GM23338 (cell line): ENCODE measurements at regions not wholly inside any gene's neighbourhood (a gene's known extent, or its start where the extent isn't known, plus 50 kb on each side); places are given as distances from the start of the nearest gene placed in this dataset.

Experiments
- ATAC-seq: fragments of 200-7000 bp; cut with Tn5 transposase; 3 replicates; pipeline ENCODE4 v1.9.1; 2020
- DNase-seq: peaks from one replicate; pipeline ENCODE4 v3.0.0-alpha.2; 2015; ENCODE audit warnings: low spot score
- H2AFZ ChIP-seq: fragments of 200-600 bp; sonication (generic); 2 replicates; pipeline ENCODE4 v1.8.0; 2016; ENCODE audit warnings: antibody characterized with exemption, mild to moderate bottlenecking, moderate library complexity
- H3F3A ChIP-seq: fragments of 200-600 bp; sonication (generic); replicated peaks from 2 replicates; pipeline ENCODE4 v1.8.0; 2017; ENCODE audit warnings: antibody characterized with exemption, mixed run types, low read depth
- H3K27ac ChIP-seq: fragments of 200-600 bp; sonication (generic); 2 replicates; pipeline ENCODE4 v1.6.1; 2016; ENCODE audit warnings: low read depth
- H3K27me3 ChIP-seq: fragments of 200-600 bp; sonication (generic); 2 replicates; pipeline ENCODE4 v1.8.0; 2016; ENCODE audit warnings: mild to moderate bottlenecking, mixed run types, moderate library complexity; ENCODE audit not compliant: insufficient read depth
- H3K36me3 ChIP-seq: fragments of 200-600 bp; sonication (generic); 2 replicates; pipeline ENCODE4 v1.8.0; 2016; ENCODE audit warnings: mild to moderate bottlenecking; ENCODE audit not compliant: insufficient read depth
- H3K4me1 ChIP-seq: fragments of 200-600 bp; sonication (generic); 2 replicates; pipeline ENCODE4 v1.8.0; 2016; ENCODE audit warnings: mild to moderate bottlenecking, moderate library complexity; ENCODE audit not compliant: insufficient read depth
- H3K4me2 ChIP-seq: fragments of 200-600 bp; sonication (generic); 2 replicates; pipeline ENCODE4 v1.7.1; 2017; ENCODE audit warnings: mixed run types
- H3K4me3 ChIP-seq: fragments of 200-600 bp; sonication (generic); 2 replicates; pipeline ENCODE4 v1.6.1; 2016; ENCODE audit warnings: mixed run types
- H3K79me2 ChIP-seq: fragments of 200-600 bp; sonication (generic); replicated peaks from 2 replicates; pipeline ENCODE4 v1.8.0; 2017; ENCODE audit warnings: mild to moderate bottlenecking; ENCODE audit not compliant: insufficient read depth
- H3K9me2 ChIP-seq: fragments of 200-600 bp; sonication (generic); 2 replicates; pipeline ENCODE4 v1.8.0; 2017; ENCODE audit not compliant: insufficient read depth
- H4K20me1 ChIP-seq: fragments of 200-600 bp; sonication (generic); replicated peaks from 2 replicates; pipeline ENCODE4 v1.8.0; 2017; ENCODE audit warnings: mild to moderate bottlenecking; ENCODE audit not compliant: insufficient read depth
- H3K27ac Mint-ChIP-seq: 2 replicates; pipeline ENCODE4 v1.8.0; 2020; ENCODE audit warnings: inconsistent platforms, mild to moderate bottlenecking, moderate library complexity, mixed read lengths
- H3K27me3 Mint-ChIP-seq: 3 replicates; pipeline ENCODE4 v1.8.0; 2022; ENCODE audit warnings: low read depth, mild to moderate bottlenecking, moderate library complexity, mixed read lengths, inconsistent platforms; ENCODE audit not compliant: insufficient read depth, poor library complexity
- H3K36me3 Mint-ChIP-seq: 3 replicates; pipeline ENCODE4 v1.8.0; 2021; ENCODE audit warnings: low read depth, mild to moderate bottlenecking, inconsistent platforms, moderate library complexity, mixed read lengths
- H3K4me1 Mint-ChIP-seq: 3 replicates; pipeline ENCODE4 v1.8.0; 2020; ENCODE audit warnings: mild to moderate bottlenecking, inconsistent platforms, mixed read lengths
- H3K4me3 Mint-ChIP-seq: 3 replicates; pipeline ENCODE4 v1.8.0; 2021; ENCODE audit warnings: moderate library complexity, mild to moderate bottlenecking, inconsistent platforms, mixed read lengths
- H3K9me3 Mint-ChIP-seq: 3 replicates; pipeline ENCODE4 v1.8.0; 2020; ENCODE audit warnings: moderate library complexity, mild to moderate bottlenecking, inconsistent platforms, mixed read lengths
- CREB1 ChIP-seq: fragments of 250-450 bp; sonication (Bioruptor Pico); IDR thresholded peaks from 2 replicates; pipeline ENCODE4 v1.5.0; 2020; ENCODE audit warnings: low read depth, mild to moderate bottlenecking, moderate library complexity
- EZH2 ChIP-seq: fragments of 200-600 bp; sonication (generic); IDR thresholded peaks from one replicate; pipeline ENCODE4 v1.8.0; 2017; ENCODE audit warnings: antibody characterized with exemption, mild to moderate bottlenecking, low read depth; ENCODE audit not compliant: unreplicated experiment
- EZH2phosphoT487 ChIP-seq: fragments of 200-600 bp; sonication (generic); IDR thresholded peaks from one replicate; pipeline ENCODE4 v1.8.1; 2018; ENCODE audit warnings: antibody characterized with exemption; ENCODE audit not compliant: unreplicated experiment
- JUNB ChIP-seq: IDR thresholded peaks from one replicate; pipeline ENCODE4 v1.6.1; 2016; ENCODE audit warnings: antibody characterized with exemption; ENCODE audit not compliant: unreplicated experiment
- NANOG ChIP-seq: IDR thresholded peaks from 2 replicates; pipeline ENCODE4 v1.6.1; 2016; ENCODE audit warnings: antibody characterized with exemption, borderline replicate concordance
- POLR2AphosphoS5 ChIP-seq: IDR thresholded peaks from 2 replicates; pipeline ENCODE4 v1.6.1; 2016; ENCODE audit warnings: antibody characterized with exemption, low read depth
- STAT1 ChIP-seq: IDR thresholded peaks from one replicate; pipeline ENCODE4 v1.6.1; 2016; ENCODE audit warnings: antibody characterized with exemption; ENCODE audit not compliant: unreplicated experiment
- ZNF114 ChIP-seq: fragments of 250-450 bp; sonication (Bioruptor Pico); IDR thresholded peaks from 2 replicates; pipeline ENCODE4 v1.5.0; 2020; ENCODE audit warnings: mild to moderate bottlenecking, moderate library complexity
- ZNF331 ChIP-seq: fragments of 250-450 bp; sonication (Bioruptor Pico); IDR thresholded peaks from 2 replicates; pipeline ENCODE4 v1.5.0; 2020; ENCODE audit warnings: low read depth, mild to moderate bottlenecking, moderate library complexity
- TF ChIP-seq, protein P1 (sequence below): IDR thresholded peaks from 2 replicates; pipeline ENCODE4 v1.6.1; 2016; ENCODE audit warnings: antibody characterized with exemption
- TF ChIP-seq, protein P2 (sequence below): IDR thresholded peaks from one replicate; pipeline ENCODE4 v1.6.1; 2018; ENCODE audit warnings: antibody characterized with exemption; ENCODE audit not compliant: unreplicated experiment
- TF ChIP-seq, protein P3 (sequence below), 2 experiments: fragments of 200-600 bp in 1 of 2; sonication (generic) in 1 of 2; conservative IDR thresholded peaks; 2 replicates each; pipeline versions ENCODE4 v1.5.1 to v1.6.1; 2016 to 2017; ENCODE audit warnings: antibody characterized with exemption in 2 of 2, low read depth in 2 of 2, mild to moderate bottlenecking in 2 of 2, moderate library complexity in 1 of 2
- TF ChIP-seq, protein P4 (sequence below): fragments of 250-450 bp; sonication (Bioruptor Pico); IDR thresholded peaks from 2 replicates; pipeline ENCODE4 v1.5.0; 2020; ENCODE audit warnings: mild to moderate bottlenecking, moderate library complexity

DNA sequence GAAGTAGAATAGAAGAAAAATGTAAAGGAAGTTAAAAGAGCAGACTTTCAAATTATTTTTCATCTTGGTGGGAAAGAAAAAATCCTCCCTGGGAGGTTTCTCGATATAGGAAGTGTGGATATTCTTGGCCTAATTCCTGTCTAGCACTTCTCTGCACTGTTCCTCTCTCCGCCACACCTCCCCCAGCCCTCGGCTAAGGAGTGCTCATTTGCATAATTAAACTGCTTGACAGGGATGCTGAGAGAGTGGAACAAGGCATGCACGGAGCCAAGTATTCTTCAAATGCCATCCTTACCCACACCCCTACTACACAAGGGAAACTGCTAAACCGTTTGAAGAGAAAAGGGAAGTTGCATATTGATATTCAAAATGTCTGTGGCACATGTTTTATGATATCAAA, 511.0 kb upstream of the HTR2A start:
- H3K27ac Mint-ChIP-seq, result no peak overlapping the region
- Histone ChIP-seq H3K9me2 (no peaks in the 10 kb centered on the region), H3K36me3 (no peaks in the 10 kb centered on the region), H3K4me2 (no peak overlapping the region), H3K27ac (no peak overlapping the region), H4K20me1 (no peaks in the 10 kb centered on the region), H3K4me1 (0 out of 2 replicates have a peak, but pooled peaks cover 6% of the 10 kb centered on the region), H3K27me3 (no peaks in the 10 kb centered on the region), H2AFZ (no peak overlapping the region), H3K4me3 (no peak overlapping the region), H3K79me2 (no peaks in the 10 kb centered on the region), H3F3A (no peaks in the 10 kb centered on the region)
- H3K36me3 Mint-ChIP-seq, result no peaks in the 10 kb centered on the region
- H3K4me1 Mint-ChIP-seq, result peaks cover 17% of the 10 kb centered on the region
- no peak for TF ChIP-seq NANOG
- TF ChIP-seq, protein P1, sequence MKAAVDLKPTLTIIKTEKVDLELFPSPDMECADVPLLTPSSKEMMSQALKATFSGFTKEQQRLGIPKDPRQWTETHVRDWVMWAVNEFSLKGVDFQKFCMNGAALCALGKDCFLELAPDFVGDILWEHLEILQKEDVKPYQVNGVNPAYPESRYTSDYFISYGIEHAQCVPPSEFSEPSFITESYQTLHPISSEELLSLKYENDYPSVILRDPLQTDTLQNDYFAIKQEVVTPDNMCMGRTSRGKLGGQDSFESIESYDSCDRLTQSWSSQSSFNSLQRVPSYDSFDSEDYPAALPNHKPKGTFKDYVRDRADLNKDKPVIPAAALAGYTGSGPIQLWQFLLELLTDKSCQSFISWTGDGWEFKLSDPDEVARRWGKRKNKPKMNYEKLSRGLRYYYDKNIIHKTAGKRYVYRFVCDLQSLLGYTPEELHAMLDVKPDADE, result no peak
- TF ChIP-seq ZNF331, result no peak
- TF ChIP-seq EZH2, result no peak
- TF ChIP-seq ZNF114 (CRISPR knock-in tag), result no peak
- TF ChIP-seq EZH2phosphoT487, result no peak
- TF ChIP-seq POLR2AphosphoS5, result no peak
- TF ChIP-seq, protein P2, sequence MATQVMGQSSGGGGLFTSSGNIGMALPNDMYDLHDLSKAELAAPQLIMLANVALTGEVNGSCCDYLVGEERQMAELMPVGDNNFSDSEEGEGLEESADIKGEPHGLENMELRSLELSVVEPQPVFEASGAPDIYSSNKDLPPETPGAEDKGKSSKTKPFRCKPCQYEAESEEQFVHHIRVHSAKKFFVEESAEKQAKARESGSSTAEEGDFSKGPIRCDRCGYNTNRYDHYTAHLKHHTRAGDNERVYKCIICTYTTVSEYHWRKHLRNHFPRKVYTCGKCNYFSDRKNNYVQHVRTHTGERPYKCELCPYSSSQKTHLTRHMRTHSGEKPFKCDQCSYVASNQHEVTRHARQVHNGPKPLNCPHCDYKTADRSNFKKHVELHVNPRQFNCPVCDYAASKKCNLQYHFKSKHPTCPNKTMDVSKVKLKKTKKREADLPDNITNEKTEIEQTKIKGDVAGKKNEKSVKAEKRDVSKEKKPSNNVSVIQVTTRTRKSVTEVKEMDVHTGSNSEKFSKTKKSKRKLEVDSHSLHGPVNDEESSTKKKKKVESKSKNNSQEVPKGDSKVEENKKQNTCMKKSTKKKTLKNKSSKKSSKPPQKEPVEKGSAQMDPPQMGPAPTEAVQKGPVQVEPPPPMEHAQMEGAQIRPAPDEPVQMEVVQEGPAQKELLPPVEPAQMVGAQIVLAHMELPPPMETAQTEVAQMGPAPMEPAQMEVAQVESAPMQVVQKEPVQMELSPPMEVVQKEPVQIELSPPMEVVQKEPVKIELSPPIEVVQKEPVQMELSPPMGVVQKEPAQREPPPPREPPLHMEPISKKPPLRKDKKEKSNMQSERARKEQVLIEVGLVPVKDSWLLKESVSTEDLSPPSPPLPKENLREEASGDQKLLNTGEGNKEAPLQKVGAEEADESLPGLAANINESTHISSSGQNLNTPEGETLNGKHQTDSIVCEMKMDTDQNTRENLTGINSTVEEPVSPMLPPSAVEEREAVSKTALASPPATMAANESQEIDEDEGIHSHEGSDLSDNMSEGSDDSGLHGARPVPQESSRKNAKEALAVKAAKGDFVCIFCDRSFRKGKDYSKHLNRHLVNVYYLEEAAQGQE, result no peak
- TF ChIP-seq CREB1 (CRISPR knock-in tag), result no peak
- TF ChIP-seq, protein P3, sequence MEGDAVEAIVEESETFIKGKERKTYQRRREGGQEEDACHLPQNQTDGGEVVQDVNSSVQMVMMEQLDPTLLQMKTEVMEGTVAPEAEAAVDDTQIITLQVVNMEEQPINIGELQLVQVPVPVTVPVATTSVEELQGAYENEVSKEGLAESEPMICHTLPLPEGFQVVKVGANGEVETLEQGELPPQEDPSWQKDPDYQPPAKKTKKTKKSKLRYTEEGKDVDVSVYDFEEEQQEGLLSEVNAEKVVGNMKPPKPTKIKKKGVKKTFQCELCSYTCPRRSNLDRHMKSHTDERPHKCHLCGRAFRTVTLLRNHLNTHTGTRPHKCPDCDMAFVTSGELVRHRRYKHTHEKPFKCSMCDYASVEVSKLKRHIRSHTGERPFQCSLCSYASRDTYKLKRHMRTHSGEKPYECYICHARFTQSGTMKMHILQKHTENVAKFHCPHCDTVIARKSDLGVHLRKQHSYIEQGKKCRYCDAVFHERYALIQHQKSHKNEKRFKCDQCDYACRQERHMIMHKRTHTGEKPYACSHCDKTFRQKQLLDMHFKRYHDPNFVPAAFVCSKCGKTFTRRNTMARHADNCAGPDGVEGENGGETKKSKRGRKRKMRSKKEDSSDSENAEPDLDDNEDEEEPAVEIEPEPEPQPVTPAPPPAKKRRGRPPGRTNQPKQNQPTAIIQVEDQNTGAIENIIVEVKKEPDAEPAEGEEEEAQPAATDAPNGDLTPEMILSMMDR (conservative IDR thresholded peaks at IDR 0.05; ENCODE audit: low read depth in 2 of 2), result no peak
- TF ChIP-seq, protein P4, sequence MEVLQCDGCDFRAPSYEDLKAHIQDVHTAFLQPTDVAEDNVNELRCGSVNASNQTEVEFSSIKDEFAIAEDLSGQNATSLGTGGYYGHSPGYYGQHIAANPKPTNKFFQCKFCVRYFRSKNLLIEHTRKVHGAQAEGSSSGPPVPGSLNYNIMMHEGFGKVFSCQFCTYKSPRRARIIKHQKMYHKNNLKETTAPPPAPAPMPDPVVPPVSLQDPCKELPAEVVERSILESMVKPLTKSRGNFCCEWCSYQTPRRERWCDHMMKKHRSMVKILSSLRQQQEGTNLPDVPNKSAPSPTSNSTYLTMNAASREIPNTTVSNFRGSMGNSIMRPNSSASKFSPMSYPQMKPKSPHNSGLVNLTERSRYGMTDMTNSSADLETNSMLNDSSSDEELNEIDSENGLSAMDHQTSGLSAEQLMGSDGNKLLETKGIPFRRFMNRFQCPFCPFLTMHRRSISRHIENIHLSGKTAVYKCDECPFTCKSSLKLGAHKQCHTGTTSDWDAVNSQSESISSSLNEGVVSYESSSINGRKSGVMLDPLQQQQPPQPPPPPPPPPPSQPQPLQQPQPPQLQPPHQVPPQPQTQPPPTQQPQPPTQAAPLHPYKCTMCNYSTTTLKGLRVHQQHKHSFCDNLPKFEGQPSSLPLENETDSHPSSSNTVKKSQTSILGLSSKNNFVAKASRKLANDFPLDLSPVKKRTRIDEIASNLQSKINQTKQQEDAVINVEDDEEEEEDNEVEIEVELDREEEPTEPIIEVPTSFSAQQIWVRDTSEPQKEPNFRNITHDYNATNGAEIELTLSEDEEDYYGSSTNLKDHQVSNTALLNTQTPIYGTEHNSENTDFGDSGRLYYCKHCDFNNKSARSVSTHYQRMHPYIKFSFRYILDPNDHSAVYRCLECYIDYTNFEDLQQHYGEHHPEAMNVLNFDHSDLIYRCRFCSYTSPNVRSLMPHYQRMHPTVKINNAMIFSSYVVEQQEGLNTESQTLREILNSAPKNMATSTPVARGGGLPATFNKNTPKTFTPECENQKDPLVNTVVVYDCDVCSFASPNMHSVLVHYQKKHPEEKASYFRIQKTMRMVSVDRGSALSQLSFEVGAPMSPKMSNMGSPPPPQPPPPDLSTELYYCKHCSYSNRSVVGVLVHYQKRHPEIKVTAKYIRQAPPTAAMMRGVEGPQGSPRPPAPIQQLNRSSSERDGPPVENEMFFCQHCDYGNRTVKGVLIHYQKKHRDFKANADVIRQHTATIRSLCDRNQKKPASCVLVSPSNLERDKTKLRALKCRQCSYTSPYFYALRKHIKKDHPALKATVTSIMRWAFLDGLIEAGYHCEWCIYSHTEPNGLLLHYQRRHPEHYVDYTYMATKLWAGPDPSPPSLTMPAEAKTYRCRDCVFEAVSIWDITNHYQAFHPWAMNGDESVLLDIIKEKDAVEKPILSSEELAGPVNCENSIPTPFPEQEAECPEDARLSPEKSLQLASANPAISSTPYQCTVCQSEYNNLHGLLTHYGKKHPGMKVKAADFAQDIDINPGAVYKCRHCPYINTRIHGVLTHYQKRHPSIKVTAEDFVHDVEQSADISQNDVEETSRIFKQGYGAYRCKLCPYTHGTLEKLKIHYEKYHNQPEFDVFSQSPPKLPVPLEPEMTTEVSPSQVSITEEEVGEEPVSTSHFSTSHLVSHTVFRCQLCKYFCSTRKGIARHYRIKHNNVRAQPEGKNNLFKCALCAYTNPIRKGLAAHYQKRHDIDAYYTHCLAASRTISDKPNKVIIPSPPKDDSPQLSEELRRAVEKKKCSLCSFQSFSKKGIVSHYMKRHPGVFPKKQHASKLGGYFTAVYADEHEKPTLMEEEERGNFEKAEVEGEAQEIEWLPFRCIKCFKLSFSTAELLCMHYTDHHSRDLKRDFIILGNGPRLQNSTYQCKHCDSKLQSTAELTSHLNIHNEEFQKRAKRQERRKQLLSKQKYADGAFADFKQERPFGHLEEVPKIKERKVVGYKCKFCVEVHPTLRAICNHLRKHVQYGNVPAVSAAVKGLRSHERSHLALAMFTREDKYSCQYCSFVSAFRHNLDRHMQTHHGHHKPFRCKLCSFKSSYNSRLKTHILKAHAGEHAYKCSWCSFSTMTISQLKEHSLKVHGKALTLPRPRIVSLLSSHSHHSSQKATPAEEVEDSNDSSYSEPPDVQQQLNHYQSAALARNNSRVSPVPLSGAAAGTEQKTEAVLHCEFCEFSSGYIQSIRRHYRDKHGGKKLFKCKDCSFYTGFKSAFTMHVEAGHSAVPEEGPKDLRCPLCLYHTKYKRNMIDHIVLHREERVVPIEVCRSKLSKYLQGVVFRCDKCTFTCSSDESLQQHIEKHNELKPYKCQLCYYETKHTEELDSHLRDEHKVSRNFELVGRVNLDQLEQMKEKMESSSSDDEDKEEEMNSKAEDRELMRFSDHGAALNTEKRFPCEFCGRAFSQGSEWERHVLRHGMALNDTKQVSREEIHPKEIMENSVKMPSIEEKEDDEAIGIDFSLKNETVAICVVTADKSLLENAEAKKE, result no peak
- no peak for TF ChIP-seq JUNB
- no peak for TF ChIP-seq STAT1
- no peak overlapping the region for H3K4me3 Mint-ChIP-seq
- no peaks in the 10 kb centered on the region for H3K9me3 Mint-ChIP-seq
- DNase-seq (no peak), ATAC-seq (peak; percentile 43; the same call in 1 of the 3 replicates)
- H3K27me3 Mint-ChIP-seq, result peaks cover 3% of the 10 kb centered on the region
